MM.1S (cell line): ENCODE measurements at regions not wholly inside any gene's neighbourhood (a gene's known extent, or its start where the extent isn't known, plus 50 kb on each side); places are given as distances from the start of the nearest gene placed in this dataset.

Experiments used
- EZH2 ChIP-seq: fragments of 300-600 bp; sonication (generic); optimal IDR thresholded peaks from 2 replicates; pipeline ENCODE3; 2017; ENCODE audit warnings: low read depth, mild to moderate bottlenecking, antibody characterized with exemption, low read length, mixed read lengths
- TF ChIP-seq, protein P1 (sequence below): fragments of 300-600 bp; sonication (generic); IDR thresholded peaks from 2 replicates; pipeline ENCODE4 v1.5.1; 2016; ENCODE audit warnings: antibody characterized with exemption, low read length, mixed read lengths

DNA sequence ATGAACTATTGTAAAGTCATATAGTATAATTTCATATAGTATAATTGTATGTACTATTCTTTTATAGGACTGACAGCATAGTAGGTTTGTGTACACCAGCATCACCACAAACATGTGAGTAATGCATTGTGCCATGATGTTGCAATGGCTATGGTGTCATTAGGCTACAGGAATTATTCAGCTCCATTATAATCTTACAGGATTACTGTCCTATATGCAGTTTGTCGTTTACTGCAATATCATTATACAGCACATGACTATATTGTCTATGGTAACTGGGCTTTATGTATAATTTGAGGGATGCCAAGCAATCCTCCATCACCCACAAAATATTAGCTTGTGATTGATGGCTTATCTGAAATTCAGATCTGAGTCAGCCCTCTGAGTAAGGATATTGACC is 54.2 kb upstream of the PBX1 start:
- TF ChIP-seq, protein P1, sequence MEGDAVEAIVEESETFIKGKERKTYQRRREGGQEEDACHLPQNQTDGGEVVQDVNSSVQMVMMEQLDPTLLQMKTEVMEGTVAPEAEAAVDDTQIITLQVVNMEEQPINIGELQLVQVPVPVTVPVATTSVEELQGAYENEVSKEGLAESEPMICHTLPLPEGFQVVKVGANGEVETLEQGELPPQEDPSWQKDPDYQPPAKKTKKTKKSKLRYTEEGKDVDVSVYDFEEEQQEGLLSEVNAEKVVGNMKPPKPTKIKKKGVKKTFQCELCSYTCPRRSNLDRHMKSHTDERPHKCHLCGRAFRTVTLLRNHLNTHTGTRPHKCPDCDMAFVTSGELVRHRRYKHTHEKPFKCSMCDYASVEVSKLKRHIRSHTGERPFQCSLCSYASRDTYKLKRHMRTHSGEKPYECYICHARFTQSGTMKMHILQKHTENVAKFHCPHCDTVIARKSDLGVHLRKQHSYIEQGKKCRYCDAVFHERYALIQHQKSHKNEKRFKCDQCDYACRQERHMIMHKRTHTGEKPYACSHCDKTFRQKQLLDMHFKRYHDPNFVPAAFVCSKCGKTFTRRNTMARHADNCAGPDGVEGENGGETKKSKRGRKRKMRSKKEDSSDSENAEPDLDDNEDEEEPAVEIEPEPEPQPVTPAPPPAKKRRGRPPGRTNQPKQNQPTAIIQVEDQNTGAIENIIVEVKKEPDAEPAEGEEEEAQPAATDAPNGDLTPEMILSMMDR, result no peak
- TF ChIP-seq EZH2, result no peak
